HepG2 (cell line): ENCODE measurements at regions not wholly inside any gene's neighbourhood (a gene's known extent, or its start where the extent isn't known, plus 50 kb on each side); places are given as distances from the start of the nearest gene placed in this dataset.

ENCODE experiments used
- GTF2F1 ChIP-seq: fragments of 150-350 bp; IDR thresholded peaks from 2 replicates; pipeline ENCODE4 v1.6.1; 2014; ENCODE audit warnings: low read length
- JUN ChIP-seq: sonication (generic); formaldehyde crosslinking; IDR thresholded peaks from 2 replicates; pipeline ENCODE4 v1.4.0; 2020; ENCODE audit warnings: mild to moderate bottlenecking, missing genetic modification reagents
- MEIS1 ChIP-seq: sonication (generic); formaldehyde crosslinking; IDR thresholded peaks from 2 replicates; pipeline ENCODE4 v1.9.0; 2021; ENCODE audit warnings: mild to moderate bottlenecking, missing genetic modification reagents, moderate library complexity, borderline replicate concordance
- NR3C1 ChIP-seq: sonication (generic); formaldehyde crosslinking; IDR thresholded peaks from 2 replicates; pipeline ENCODE4 v1.4.0; 2020; ENCODE audit warnings: missing genetic modification reagents
- ZBTB7A ChIP-seq: sonication (generic); formaldehyde crosslinking; IDR thresholded peaks from 2 replicates; pipeline ENCODE4 v1.8.0; 2022; ENCODE audit warnings: mild to moderate bottlenecking, missing genetic modification reagents
- ZNF10 ChIP-seq: sonication (generic); formaldehyde crosslinking; IDR thresholded peaks from 2 replicates; pipeline ENCODE4 v1.4.0; 2020; ENCODE audit warnings: mild to moderate bottlenecking, low read depth, missing genetic modification reagents, borderline replicate concordance
- ZSCAN25 ChIP-seq: sonication (generic); formaldehyde crosslinking; IDR thresholded peaks from 2 replicates; pipeline ENCODE4 v1.8.0; 2022; ENCODE audit warnings: mild to moderate bottlenecking, missing genetic modification reagents
- TF ChIP-seq, protein P1 (sequence below): sonication (generic); formaldehyde crosslinking; IDR thresholded peaks from 2 replicates; pipeline ENCODE4 v1.4.0; 2020; ENCODE audit warnings: missing genetic modification reagents, mild to moderate bottlenecking, borderline replicate concordance
- TF ChIP-seq, protein P2 (sequence below): IDR thresholded peaks from 2 replicates; pipeline ENCODE4 v1.6.1; 2012; ENCODE audit warnings: inconsistent platforms
- TF ChIP-seq, protein P3 (sequence below): sonication (generic); formaldehyde crosslinking; IDR thresholded peaks from 2 replicates; pipeline ENCODE4 v1.5.0; 2020; ENCODE audit warnings: mild to moderate bottlenecking, missing genetic modification reagents, moderate library complexity
- TF ChIP-seq, protein P4 (sequence below): sonication (generic); formaldehyde crosslinking; conservative IDR thresholded peaks from 2 replicates; pipeline ENCODE4 v1.8.0; 2022; ENCODE audit warnings: mild to moderate bottlenecking, moderate library complexity, missing genetic modification reagents
- TF ChIP-seq, protein P5 (sequence below): sonication (generic); formaldehyde crosslinking; IDR thresholded peaks from 2 replicates; pipeline ENCODE4 v1.5.0; 2020; ENCODE audit warnings: mild to moderate bottlenecking, missing genetic modification reagents
- TF ChIP-seq, protein P6 (sequence below): sonication (generic); formaldehyde crosslinking; IDR thresholded peaks from 2 replicates; pipeline ENCODE4 v1.4.0; 2020; ENCODE audit warnings: missing genetic modification reagents

DNA sequence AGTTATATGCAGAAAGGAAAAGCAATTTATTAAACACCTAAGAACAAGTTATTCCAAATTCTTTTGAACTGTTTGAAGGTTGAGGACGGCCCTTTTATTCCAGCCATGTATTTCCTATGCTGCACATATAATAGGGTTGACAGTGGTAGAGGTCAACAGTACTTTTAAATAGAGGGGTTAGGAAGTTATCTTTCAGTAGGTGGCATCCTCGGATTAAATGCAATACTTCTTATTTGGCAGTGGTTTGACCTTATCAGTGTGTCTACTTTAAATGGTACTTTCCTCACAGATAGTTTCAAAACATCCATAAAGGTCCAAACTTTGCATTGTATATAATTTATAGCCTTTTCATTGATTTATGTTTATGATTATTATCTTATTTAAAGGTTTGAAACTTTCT lies 558.7 kb downstream of the TUSC7 start:
- TF ChIP-seq, protein P1, sequence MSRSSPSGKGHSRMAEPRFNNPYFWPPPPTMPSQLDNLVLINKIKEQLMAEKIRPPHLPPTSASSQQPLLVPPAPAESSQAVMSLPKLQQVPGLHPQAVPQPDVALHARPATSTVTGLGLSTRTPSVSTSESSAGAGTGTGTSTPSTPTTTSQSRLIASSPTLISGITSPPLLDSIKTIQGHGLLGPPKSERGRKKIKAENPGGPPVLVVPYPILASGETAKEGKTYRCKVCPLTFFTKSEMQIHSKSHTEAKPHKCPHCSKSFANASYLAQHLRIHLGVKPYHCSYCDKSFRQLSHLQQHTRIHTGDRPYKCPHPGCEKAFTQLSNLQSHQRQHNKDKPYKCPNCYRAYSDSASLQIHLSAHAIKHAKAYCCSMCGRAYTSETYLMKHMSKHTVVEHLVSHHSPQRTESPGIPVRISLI (CRISPR knock-in tag), result no peak
- TF ChIP-seq, protein P2, sequence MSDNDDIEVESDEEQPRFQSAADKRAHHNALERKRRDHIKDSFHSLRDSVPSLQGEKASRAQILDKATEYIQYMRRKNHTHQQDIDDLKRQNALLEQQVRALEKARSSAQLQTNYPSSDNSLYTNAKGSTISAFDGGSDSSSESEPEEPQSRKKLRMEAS, result no peak
- TF ChIP-seq ZNF10 (CRISPR knock-in tag) (no peak), ZBTB7A (CRISPR knock-in tag) (no peak), GTF2F1 (no peak), MEIS1 (CRISPR knock-in tag) (no peak), ZSCAN25 (CRISPR knock-in tag) (no peak), NR3C1 (CRISPR knock-in tag) (no peak), JUN (no peak)
- TF ChIP-seq, protein P3, sequence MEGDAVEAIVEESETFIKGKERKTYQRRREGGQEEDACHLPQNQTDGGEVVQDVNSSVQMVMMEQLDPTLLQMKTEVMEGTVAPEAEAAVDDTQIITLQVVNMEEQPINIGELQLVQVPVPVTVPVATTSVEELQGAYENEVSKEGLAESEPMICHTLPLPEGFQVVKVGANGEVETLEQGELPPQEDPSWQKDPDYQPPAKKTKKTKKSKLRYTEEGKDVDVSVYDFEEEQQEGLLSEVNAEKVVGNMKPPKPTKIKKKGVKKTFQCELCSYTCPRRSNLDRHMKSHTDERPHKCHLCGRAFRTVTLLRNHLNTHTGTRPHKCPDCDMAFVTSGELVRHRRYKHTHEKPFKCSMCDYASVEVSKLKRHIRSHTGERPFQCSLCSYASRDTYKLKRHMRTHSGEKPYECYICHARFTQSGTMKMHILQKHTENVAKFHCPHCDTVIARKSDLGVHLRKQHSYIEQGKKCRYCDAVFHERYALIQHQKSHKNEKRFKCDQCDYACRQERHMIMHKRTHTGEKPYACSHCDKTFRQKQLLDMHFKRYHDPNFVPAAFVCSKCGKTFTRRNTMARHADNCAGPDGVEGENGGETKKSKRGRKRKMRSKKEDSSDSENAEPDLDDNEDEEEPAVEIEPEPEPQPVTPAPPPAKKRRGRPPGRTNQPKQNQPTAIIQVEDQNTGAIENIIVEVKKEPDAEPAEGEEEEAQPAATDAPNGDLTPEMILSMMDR, result no peak
- TF ChIP-seq, protein P4, sequence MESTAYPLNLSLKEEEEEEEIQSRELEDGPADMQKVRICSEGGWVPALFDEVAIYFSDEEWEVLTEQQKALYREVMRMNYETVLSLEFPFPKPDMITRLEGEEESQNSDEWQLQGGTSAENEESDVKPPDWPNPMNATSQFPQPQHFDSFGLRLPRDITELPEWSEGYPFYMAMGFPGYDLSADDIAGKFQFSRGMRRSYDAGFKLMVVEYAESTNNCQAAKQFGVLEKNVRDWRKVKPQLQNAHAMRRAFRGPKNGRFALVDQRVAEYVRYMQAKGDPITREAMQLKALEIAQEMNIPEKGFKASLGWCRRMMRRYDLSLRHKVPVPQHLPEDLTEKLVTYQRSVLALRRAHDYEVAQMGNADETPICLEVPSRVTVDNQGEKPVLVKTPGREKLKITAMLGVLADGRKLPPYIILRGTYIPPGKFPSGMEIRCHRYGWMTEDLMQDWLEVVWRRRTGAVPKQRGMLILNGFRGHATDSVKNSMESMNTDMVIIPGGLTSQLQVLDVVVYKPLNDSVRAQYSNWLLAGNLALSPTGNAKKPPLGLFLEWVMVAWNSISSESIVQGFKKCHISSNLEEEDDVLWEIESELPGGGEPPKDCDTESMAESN (CRISPR knock-in tag), result no peak
- TF ChIP-seq, protein P5, sequence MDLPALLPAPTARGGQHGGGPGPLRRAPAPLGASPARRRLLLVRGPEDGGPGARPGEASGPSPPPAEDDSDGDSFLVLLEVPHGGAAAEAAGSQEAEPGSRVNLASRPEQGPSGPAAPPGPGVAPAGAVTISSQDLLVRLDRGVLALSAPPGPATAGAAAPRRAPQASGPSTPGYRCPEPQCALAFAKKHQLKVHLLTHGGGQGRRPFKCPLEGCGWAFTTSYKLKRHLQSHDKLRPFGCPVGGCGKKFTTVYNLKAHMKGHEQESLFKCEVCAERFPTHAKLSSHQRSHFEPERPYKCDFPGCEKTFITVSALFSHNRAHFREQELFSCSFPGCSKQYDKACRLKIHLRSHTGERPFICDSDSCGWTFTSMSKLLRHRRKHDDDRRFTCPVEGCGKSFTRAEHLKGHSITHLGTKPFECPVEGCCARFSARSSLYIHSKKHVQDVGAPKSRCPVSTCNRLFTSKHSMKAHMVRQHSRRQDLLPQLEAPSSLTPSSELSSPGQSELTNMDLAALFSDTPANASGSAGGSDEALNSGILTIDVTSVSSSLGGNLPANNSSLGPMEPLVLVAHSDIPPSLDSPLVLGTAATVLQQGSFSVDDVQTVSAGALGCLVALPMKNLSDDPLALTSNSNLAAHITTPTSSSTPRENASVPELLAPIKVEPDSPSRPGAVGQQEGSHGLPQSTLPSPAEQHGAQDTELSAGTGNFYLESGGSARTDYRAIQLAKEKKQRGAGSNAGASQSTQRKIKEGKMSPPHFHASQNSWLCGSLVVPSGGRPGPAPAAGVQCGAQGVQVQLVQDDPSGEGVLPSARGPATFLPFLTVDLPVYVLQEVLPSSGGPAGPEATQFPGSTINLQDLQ (CRISPR knock-in tag), result no peak
- TF ChIP-seq, protein P6, sequence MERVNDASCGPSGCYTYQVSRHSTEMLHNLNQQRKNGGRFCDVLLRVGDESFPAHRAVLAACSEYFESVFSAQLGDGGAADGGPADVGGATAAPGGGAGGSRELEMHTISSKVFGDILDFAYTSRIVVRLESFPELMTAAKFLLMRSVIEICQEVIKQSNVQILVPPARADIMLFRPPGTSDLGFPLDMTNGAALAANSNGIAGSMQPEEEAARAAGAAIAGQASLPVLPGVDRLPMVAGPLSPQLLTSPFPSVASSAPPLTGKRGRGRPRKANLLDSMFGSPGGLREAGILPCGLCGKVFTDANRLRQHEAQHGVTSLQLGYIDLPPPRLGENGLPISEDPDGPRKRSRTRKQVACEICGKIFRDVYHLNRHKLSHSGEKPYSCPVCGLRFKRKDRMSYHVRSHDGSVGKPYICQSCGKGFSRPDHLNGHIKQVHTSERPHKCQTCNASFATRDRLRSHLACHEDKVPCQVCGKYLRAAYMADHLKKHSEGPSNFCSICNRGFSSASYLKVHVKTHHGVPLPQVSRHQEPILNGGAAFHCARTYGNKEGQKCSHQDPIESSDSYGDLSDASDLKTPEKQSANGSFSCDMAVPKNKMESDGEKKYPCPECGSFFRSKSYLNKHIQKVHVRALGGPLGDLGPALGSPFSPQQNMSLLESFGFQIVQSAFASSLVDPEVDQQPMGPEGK, result no peak
